ENCODE measurements at regions not wholly inside any gene's neighbourhood (a gene's known extent, or its start where the extent isn't known, plus 50 kb on each side); places are given as distances from the start of the nearest gene placed in this dataset.
"Not testable (repeated sequence)": the region's sequence is repeated elsewhere in the genome, so short reads cannot be mapped to it uniquely, and the experiment has no call there.

DNA sequence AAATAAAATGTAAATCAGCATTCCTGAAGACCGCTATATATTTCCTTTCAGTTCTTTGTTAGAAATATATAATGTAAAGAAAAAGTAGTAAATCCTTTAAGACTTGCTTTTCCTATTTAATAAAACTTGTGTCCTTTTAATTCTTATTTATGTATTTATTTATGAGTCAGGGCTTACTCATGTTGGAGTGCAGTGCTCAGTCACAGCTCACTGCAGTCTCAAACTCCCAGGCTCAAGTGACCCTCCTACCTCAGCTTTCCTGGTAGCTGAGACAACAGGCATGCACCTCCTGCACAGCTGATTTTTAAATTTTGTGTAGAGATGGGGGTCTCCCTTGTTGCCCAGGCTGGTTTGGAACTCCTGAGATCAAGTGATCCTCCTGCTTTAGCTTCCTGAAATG, 724.5 kb downstream of the ANKRD7 start:
- TF ChIP-seq RARB (CRISPR knock-in tag; IDR thresholded peaks at IDR 0.05): no peak
- TF ChIP-seq ISL1 (CRISPR knock-in tag; IDR thresholded peaks at IDR 0.05): no peak
- TF ChIP-seq PPARA (CRISPR knock-in tag; IDR thresholded peaks at IDR 0.05; ENCODE audit: borderline replicate concordance): no peak
- TF ChIP-seq ZNF565 (CRISPR knock-in tag; conservative IDR thresholded peaks at IDR 0.05; ENCODE audit: low read depth): no peak
- no peak for TF ChIP-seq GLIS3 (CRISPR knock-in tag; IDR thresholded peaks at IDR 0.05)
- TF ChIP-seq, protein P1, sequence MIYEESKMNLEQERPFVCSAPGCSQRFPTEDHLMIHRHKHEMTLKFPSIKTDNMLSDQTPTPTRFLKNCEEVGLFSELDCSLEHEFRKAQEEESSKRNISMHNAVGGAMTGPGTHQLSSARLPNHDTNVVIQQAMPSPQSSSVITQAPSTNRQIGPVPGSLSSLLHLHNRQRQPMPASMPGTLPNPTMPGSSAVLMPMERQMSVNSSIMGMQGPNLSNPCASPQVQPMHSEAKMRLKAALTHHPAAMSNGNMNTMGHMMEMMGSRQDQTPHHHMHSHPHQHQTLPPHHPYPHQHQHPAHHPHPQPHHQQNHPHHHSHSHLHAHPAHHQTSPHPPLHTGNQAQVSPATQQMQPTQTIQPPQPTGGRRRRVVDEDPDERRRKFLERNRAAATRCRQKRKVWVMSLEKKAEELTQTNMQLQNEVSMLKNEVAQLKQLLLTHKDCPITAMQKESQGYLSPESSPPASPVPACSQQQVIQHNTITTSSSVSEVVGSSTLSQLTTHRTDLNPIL (CRISPR knock-in tag; IDR thresholded peaks at IDR 0.05; ENCODE audit: low read depth): no peak
- TF ChIP-seq, protein P2, sequence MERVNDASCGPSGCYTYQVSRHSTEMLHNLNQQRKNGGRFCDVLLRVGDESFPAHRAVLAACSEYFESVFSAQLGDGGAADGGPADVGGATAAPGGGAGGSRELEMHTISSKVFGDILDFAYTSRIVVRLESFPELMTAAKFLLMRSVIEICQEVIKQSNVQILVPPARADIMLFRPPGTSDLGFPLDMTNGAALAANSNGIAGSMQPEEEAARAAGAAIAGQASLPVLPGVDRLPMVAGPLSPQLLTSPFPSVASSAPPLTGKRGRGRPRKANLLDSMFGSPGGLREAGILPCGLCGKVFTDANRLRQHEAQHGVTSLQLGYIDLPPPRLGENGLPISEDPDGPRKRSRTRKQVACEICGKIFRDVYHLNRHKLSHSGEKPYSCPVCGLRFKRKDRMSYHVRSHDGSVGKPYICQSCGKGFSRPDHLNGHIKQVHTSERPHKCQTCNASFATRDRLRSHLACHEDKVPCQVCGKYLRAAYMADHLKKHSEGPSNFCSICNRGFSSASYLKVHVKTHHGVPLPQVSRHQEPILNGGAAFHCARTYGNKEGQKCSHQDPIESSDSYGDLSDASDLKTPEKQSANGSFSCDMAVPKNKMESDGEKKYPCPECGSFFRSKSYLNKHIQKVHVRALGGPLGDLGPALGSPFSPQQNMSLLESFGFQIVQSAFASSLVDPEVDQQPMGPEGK (CRISPR knock-in tag; IDR thresholded peaks at IDR 0.05; ENCODE audit: borderline replicate concordance): no peak
- ATAC-seq: no peak

DNA sequence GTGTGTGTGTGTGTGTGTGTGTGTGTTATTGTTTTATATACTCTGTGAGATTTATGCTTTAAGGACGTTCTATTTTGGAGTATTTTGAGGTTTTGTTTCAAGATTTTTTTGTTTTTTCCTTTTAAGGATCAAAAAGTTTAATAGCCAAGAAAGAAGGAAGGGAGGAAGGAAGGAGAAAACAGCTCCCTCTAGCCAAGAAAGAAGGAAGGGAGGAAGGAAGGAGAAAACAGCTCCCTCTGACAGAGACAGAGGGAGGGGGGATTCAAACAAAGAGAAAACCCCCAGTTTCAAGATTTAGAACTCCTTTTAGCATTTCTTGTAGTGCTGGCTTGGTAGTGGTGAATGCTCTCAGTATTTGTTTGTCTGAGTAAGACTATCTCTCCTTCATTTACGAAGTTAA, 731.8 kb downstream of the ANKRD7 start:
- ATAC-seq: not testable (repeated sequence)

DNA sequence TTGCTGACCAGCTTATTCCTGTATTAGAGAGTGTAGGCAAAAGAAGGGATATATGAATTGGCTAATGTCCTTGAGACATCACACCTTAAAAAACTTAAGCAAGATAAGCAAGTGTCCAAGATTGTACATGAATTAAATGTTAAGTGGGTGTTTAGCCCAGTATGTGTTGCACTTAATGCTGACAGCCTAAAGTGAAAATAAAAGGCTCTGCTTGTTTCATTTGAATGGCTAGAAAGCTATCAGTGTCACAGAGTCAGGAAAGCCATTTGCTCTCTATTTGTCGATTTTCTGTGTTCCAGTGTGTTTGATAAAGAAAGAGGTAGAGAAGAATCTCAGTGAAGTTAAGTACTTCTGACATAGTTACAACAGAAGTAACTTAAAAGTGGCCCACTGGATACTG, 744.9 kb downstream of the ANKRD7 start:
- no peak for TF ChIP-seq TOX (CRISPR knock-in tag; IDR thresholded peaks at IDR 0.05; ENCODE audit: borderline replicate concordance)
- no peak for TF ChIP-seq RARB (CRISPR knock-in tag; IDR thresholded peaks at IDR 0.05)
- TF ChIP-seq, protein P3, sequence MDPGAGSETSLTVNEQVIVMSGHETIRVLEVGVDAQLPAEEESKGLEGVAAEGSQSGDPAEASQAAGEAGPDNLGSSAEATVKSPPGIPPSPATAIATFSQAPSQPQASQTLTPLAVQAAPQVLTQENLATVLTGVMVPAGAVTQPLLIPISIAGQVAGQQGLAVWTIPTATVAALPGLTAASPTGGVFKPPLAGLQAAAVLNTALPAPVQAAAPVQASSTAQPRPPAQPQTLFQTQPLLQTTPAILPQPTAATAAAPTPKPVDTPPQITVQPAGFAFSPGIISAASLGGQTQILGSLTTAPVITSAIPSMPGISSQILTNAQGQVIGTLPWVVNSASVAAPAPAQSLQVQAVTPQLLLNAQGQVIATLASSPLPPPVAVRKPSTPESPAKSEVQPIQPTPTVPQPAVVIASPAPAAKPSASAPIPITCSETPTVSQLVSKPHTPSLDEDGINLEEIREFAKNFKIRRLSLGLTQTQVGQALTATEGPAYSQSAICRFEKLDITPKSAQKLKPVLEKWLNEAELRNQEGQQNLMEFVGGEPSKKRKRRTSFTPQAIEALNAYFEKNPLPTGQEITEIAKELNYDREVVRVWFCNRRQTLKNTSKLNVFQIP (CRISPR knock-in tag; IDR thresholded peaks at IDR 0.05; ENCODE audit: borderline replicate concordance, low read depth): no peak
- no peak for TF ChIP-seq ESRRG (CRISPR knock-in tag; IDR thresholded peaks at IDR 0.05)
- TF ChIP-seq SNAI2 (CRISPR knock-in tag; IDR thresholded peaks at IDR 0.05): no peak
- no peak for TF ChIP-seq ZFP30 (CRISPR knock-in tag; IDR thresholded peaks at IDR 0.05)
- TF ChIP-seq, protein P1 (CRISPR knock-in tag; IDR thresholded peaks at IDR 0.05; ENCODE audit: low read depth): no peak
- no peak for ATAC-seq

DNA sequence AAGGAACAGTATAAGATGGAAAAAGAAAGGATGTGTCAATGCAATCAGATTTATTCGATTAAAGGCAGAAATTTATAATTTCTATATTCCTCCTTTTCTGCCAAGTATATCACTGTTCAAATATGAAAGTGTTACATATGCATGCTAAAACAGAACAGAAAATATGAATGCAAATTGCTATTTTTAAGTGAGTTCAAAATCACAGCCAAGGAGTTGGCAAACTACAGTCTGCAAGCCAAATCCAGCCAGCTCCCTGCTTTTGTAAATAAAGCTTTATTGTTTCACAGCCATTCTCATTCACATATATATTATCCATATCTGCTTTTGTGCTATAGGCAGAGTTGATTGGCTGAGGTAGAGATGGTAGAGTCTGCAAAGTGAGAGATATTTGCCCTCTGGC, 747.2 kb downstream of the ANKRD7 start:
- no peak for TF ChIP-seq ZC3H10 (CRISPR knock-in tag; IDR thresholded peaks at IDR 0.05)
- TF ChIP-seq TOX (CRISPR knock-in tag; IDR thresholded peaks at IDR 0.05; ENCODE audit: borderline replicate concordance): no peak
- no peak for TF ChIP-seq ESRRG (CRISPR knock-in tag; IDR thresholded peaks at IDR 0.05)
- no peak for TF ChIP-seq ZNF70 (CRISPR knock-in tag; IDR thresholded peaks at IDR 0.05)
- TF ChIP-seq, protein P3 (CRISPR knock-in tag; IDR thresholded peaks at IDR 0.05; ENCODE audit: borderline replicate concordance, low read depth): no peak
- no peak for TF ChIP-seq ZNF8 (CRISPR knock-in tag; IDR thresholded peaks at IDR 0.05)
- TF ChIP-seq TCF4 (CRISPR knock-in tag; IDR thresholded peaks at IDR 0.05; ENCODE audit: borderline replicate concordance): no peak
- TF ChIP-seq, protein P2 (CRISPR knock-in tag; IDR thresholded peaks at IDR 0.05; ENCODE audit: borderline replicate concordance): no peak
- no peak for TF ChIP-seq ZFP3 (CRISPR knock-in tag; IDR thresholded peaks at IDR 0.05)
- no peak for TF ChIP-seq CSDC2 (CRISPR knock-in tag; IDR thresholded peaks at IDR 0.05)
- TF ChIP-seq SNAI2 (CRISPR knock-in tag; IDR thresholded peaks at IDR 0.05): no peak
- TF ChIP-seq RARB (CRISPR knock-in tag; IDR thresholded peaks at IDR 0.05): no peak
- TF ChIP-seq ZFP30 (CRISPR knock-in tag; IDR thresholded peaks at IDR 0.05): no peak
- no peak for TF ChIP-seq OSR1 (CRISPR knock-in tag; IDR thresholded peaks at IDR 0.05)
- no peak for ATAC-seq

Data from SK-N-SH treated with all-trans-retinoic acid at 6 μM for 48 hours (cell line).